Stimulated activated naive CD8-positive, alpha-beta T cell treated with anti-CD3 and anti-CD28 coated beads, Interleukin-15, Interleukin-2, amounts not matched to agents 100 ng/mL and 50 ng/mL, for 24 hours (primary cell): ENCODE measurements at regions not wholly inside any gene's neighbourhood (a gene's known extent, or its start where the extent isn't known, plus 50 kb on each side); places are given as distances from the start of the nearest gene placed in this dataset.
"Not testable (repeated sequence)": the region's sequence is repeated elsewhere in the genome, so short reads cannot be mapped to it uniquely, and the experiment has no call there.

Experiments
- H3K27ac Mint-ChIP-seq: one replicate; pipeline ENCODE4 v1.8.0; 2021; ENCODE audit warnings: mild to moderate bottlenecking, mixed read lengths
- H3K27me3 Mint-ChIP-seq: one replicate; pipeline ENCODE4 v1.8.0; 2021; ENCODE audit warnings: mixed read lengths
- H3K36me3 Mint-ChIP-seq: one replicate; pipeline ENCODE4 v1.8.0; 2021; ENCODE audit warnings: low read depth, mixed read lengths
- H3K4me1 Mint-ChIP-seq: one replicate; pipeline ENCODE4 v1.8.0; 2021; ENCODE audit warnings: low read depth, mixed read lengths
- H3K4me3 Mint-ChIP-seq: one replicate; pipeline ENCODE4 v1.8.0; 2021; ENCODE audit warnings: mild to moderate bottlenecking, mixed read lengths
- H3K9me3 Mint-ChIP-seq: one replicate; pipeline ENCODE4 v1.8.0; 2021; ENCODE audit warnings: mixed read lengths

DNA sequence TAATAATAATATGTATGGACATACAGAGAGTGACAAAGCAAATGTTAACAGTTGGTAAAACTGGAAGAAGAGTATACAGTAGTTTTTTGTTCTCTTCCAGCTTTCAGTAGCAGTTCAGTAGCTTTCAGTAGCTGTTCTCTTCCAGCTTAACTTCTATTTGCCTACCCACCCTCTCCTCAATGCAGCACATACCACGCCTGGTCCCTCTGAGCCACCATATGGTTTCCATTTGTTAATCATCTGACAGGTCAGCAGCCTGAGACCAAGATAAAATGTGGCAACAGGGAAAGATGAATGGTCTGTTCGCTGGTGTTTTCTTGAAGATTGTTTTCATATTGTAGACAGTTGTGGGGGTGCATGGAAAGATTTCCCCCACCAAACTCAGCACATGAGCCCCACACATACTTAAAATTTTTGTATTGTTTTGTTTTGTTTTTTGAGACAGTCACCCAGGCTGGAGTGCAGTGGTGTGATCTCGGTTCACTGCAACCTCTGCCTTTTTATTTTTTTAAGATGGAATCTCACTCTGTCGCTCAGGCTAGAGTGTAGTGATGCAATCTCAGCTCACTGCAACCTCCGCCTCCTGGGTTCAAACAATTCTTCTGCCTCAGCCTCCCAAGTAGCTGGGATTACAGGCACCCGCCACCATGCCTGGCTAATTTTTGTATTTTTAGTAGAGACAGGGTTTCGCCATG, 56.8 kb downstream of the ATP6V0E2 start:
- not testable (repeated sequence) for H3K36me3 Mint-ChIP-seq, H3K4me1 Mint-ChIP-seq, H3K27ac Mint-ChIP-seq, H3K27me3 Mint-ChIP-seq, H3K4me3 Mint-ChIP-seq, H3K9me3 Mint-ChIP-seq

DNA sequence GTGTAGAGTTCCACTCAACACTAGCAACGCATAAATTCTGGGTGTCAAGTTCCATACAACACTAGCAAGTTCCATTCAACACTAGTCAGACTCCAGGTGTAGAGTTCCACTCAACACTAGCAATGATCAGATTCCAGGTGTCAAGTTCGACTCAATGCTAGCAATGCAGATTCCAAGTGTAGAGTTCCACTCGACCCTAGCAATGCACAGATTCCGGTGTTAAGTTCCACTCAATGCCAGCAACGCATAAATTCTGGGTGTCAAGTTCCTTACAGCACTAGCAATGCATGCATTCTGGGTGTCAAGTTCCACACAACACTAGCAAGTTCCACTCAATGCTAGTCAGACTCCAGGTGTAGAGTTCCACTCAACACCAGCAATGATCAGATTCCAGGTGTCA, 60.0 kb downstream of the ATP6V0E2 start:
- H3K36me3 Mint-ChIP-seq, H3K27me3 Mint-ChIP-seq, H3K4me3 Mint-ChIP-seq, H3K4me1 Mint-ChIP-seq, H3K27ac Mint-ChIP-seq, H3K9me3 Mint-ChIP-seq: not testable (repeated sequence)

- not testable (repeated sequence) for H3K27me3 Mint-ChIP-seq, H3K36me3 Mint-ChIP-seq, H3K4me3 Mint-ChIP-seq, H3K27ac Mint-ChIP-seq, H3K4me1 Mint-ChIP-seq, H3K9me3 Mint-ChIP-seq
Measured at GRCh38 chr7:149947346-149947745, 73.6 kb downstream of the ATP6V0E2 start.

DNA sequence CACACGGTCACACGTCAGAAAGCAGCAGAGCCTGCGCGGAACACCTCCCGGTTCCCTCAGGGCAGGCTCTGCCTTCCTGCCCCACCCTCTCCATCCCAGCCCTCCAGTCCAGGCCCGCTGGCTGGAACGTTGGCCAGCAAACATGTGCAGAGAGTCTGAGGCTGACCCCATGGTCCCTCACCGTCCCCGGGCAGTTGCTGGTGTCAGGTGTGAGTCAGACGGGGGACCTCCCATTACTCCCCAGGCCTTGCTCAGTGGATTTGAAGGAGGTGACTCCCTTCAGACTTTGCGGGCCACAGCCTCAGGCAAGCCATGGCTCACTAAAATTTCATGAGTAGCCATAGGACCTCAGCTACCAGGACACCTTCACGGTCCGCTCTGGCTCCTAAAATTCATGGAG, 74.7 kb downstream of the ATP6V0E2 start:
- not testable (repeated sequence) for H3K9me3 Mint-ChIP-seq, H3K36me3 Mint-ChIP-seq, H3K27me3 Mint-ChIP-seq, H3K4me1 Mint-ChIP-seq, H3K27ac Mint-ChIP-seq, H3K4me3 Mint-ChIP-seq

- peak overlapping the region; percentile 68 for H3K27ac Mint-ChIP-seq
- H3K4me1 Mint-ChIP-seq, H3K27me3 Mint-ChIP-seq, H3K4me3 Mint-ChIP-seq, H3K36me3 Mint-ChIP-seq, H3K9me3 Mint-ChIP-seq: not testable (repeated sequence)
Measured at GRCh38 chr7:149949863-149950577, 76.3 kb downstream of the ATP6V0E2 start.

- not testable (repeated sequence) for H3K9me3 Mint-ChIP-seq, H3K4me1 Mint-ChIP-seq, H3K36me3 Mint-ChIP-seq, H3K4me3 Mint-ChIP-seq, H3K27ac Mint-ChIP-seq, H3K27me3 Mint-ChIP-seq
Measured at GRCh38 chr7:149950578-149950924, 76.8 kb downstream of the ATP6V0E2 start.

DNA sequence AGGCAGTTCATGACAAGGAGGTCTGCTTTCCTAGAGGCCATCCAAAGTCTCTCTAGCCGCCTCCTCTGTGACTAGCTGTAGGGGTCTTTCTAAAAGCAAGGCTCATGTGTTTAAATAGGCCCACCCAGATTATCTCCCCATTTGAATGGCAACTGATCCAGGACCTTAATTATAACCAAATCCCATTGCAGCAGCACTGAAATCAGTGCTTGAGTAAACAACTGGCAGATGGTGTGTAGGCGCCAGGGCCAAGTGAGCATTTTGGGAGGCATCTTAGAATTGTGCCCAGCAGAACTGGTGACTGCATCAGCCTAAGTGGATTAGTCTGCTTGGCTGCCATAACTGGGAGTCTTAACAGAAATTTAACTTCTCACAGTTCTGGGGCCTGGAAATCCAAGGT, 77.8 kb downstream of the ATP6V0E2 start:
- not testable (repeated sequence) for H3K27ac Mint-ChIP-seq, H3K4me3 Mint-ChIP-seq, H3K27me3 Mint-ChIP-seq, H3K9me3 Mint-ChIP-seq, H3K4me1 Mint-ChIP-seq, H3K36me3 Mint-ChIP-seq

- not testable (repeated sequence) for H3K27me3 Mint-ChIP-seq
Measured at GRCh38 chr7:149958880-149959279, 85.1 kb downstream of the ATP6V0E2 start.

GRCh38 chr7:149960863-149961262, 87.1 kb downstream of the ATP6V0E2 start:
- not testable (repeated sequence) for H3K4me3 Mint-ChIP-seq, H3K27me3 Mint-ChIP-seq
- H3K4me1 Mint-ChIP-seq, result peaks cover 18% of the 10 kb centered on the region
- H3K36me3 Mint-ChIP-seq, result peaks cover 18% of the 10 kb centered on the region
- peak overlapping the region; percentile 84 for H3K27ac Mint-ChIP-seq
- H3K9me3 Mint-ChIP-seq, result peaks cover 18% of the 10 kb centered on the region

More at GRCh38 chr7:149958880-149959279, 85.1 kb downstream of the ATP6V0E2 start:
- H3K27ac Mint-ChIP-seq, H3K4me3 Mint-ChIP-seq: not testable (repeated sequence)
- H3K36me3 Mint-ChIP-seq, result peaks cover 18% of the 10 kb centered on the region
- peaks cover 18% of the 10 kb centered on the region for H3K4me1 Mint-ChIP-seq
- peaks cover 18% of the 10 kb centered on the region for H3K9me3 Mint-ChIP-seq

DNA sequence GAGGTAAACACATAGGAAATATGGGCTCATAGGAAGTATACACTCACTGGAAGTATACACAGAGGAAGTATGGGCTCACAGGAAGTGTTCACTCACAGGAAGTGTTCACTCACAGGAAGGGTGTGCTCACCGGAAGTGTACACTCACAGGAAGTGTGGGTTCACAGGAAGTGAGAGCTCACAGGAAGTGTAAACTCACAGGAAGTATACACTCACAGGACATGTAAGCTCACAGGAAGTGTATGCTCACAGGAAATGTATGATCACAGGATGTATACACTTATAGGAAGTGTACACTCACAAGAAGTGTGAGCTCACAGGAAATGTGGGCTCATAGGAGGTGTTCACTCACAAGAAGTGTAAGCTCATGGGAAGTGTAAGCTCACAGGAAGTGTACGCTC, 88.1 kb downstream of the ATP6V0E2 start:
- Mint-ChIP-seq H3K36me3 (peaks cover 18% of the 10 kb centered on the region), H3K9me3 (peaks cover 18% of the 10 kb centered on the region), H3K4me1 (peaks cover 18% of the 10 kb centered on the region), H3K27ac (peak overlapping the region; percentile 87)
- not testable (repeated sequence) for H3K4me3 Mint-ChIP-seq, H3K27me3 Mint-ChIP-seq

GRCh38 chr7:149962685-149963319, 89.0 kb downstream of the ATP6V0E2 start:
- peaks cover 18% of the 10 kb centered on the region for H3K9me3 Mint-ChIP-seq
- peaks cover 18% of the 10 kb centered on the region for H3K4me1 Mint-ChIP-seq
- not testable (repeated sequence) for H3K27me3 Mint-ChIP-seq, H3K27ac Mint-ChIP-seq
- H3K4me3 Mint-ChIP-seq, result peak overlapping the region; percentile 17
- H3K36me3 Mint-ChIP-seq, result peaks cover 18% of the 10 kb centered on the region

DNA sequence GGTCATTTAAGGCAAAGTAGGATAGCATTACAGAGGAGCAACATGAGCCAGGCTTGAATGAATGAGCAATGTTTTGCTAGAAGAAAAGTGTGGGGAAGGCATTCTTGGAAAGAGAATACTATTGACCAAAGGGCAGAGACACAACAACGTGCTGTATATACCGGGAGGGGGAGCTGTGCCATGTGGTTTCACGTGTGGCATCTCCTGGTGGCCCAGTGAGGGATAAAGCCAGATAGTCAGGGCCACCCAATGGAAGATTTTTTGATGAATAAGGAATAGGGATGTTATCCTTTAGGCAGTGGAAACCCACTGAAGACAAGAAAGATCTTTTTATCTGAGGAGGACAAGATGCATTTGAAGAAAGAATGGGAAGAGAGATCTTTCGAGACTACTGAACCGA, 90.2 kb downstream of the ATP6V0E2 start:
- H3K9me3 Mint-ChIP-seq, result peaks cover 15% of the 10 kb centered on the region
- H3K4me3 Mint-ChIP-seq, H3K27me3 Mint-ChIP-seq, H3K27ac Mint-ChIP-seq: not testable (repeated sequence)
- H3K4me1 Mint-ChIP-seq, result peaks cover 18% of the 10 kb centered on the region
- peaks cover 18% of the 10 kb centered on the region for H3K36me3 Mint-ChIP-seq

GRCh38 chr7:149966444-149966843, 92.7 kb downstream of the ATP6V0E2 start:
- H3K36me3 Mint-ChIP-seq, H3K27me3 Mint-ChIP-seq, H3K4me1 Mint-ChIP-seq, H3K27ac Mint-ChIP-seq, H3K4me3 Mint-ChIP-seq, H3K9me3 Mint-ChIP-seq: not testable (repeated sequence)

- not testable (repeated sequence) for H3K4me3 Mint-ChIP-seq, H3K27me3 Mint-ChIP-seq, H3K4me1 Mint-ChIP-seq, H3K27ac Mint-ChIP-seq, H3K36me3 Mint-ChIP-seq, H3K9me3 Mint-ChIP-seq
Measured at GRCh38 chr7:149972977-149973376, 99.2 kb downstream of the ATP6V0E2 start.

DNA sequence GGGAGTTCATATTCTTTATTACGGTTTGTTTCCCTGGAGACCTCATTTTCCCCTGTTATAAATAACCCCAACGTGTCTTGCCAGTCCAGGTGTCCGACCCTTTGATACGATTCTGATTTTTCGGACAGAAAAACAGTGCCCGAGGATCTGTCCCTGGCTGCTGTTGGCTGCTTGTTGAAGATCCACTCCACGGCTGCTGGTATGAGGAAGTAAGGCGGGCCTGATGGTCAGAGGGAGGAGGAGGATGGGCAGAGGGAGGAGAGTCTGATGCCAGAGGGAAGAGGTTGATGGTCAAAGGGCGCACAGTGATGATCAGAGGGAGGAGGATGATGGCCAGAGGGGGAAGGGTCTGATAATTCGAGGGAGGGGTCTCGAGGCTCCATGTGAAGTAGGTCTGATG, 99.9 kb downstream of the ATP6V0E2 start:
- H3K27ac Mint-ChIP-seq, H3K36me3 Mint-ChIP-seq, H3K4me3 Mint-ChIP-seq, H3K4me1 Mint-ChIP-seq, H3K27me3 Mint-ChIP-seq, H3K9me3 Mint-ChIP-seq: not testable (repeated sequence)

- H3K36me3 Mint-ChIP-seq, H3K27me3 Mint-ChIP-seq, H3K4me3 Mint-ChIP-seq, H3K9me3 Mint-ChIP-seq, H3K4me1 Mint-ChIP-seq, H3K27ac Mint-ChIP-seq: not testable (repeated sequence)
Measured at GRCh38 chr7:149975608-149976007, 101.8 kb downstream of the ATP6V0E2 start.
